SK-N-SH (cell line): ENCODE measurements at regions not wholly inside any gene's neighbourhood (a gene's known extent, or its start where the extent isn't known, plus 50 kb on each side); places are given as distances from the start of the nearest gene placed in this dataset.

Experiments
- CHD2 ChIP-seq: fragments of 150-350 bp; IDR thresholded peaks from 2 replicates; pipeline ENCODE4 v1.6.1; 2018; ENCODE audit warnings: low read length; ENCODE audit not compliant: partially characterized antibody
- CTCF ChIP-seq: fragments of 200-600 bp; sonication (generic); IDR thresholded peaks from 2 replicates; pipeline ENCODE4 v1.6.1; 2017; ENCODE audit warnings: antibody characterized with exemption, mild to moderate bottlenecking, moderate library complexity
- FOSL2 ChIP-seq: IDR thresholded peaks from 2 replicates; pipeline ENCODE4 v1.4.0; 2012; ENCODE audit warnings: low read depth, mild to moderate bottlenecking, moderate library complexity, borderline replicate concordance
- POLR2AphosphoS5 ChIP-seq: IDR thresholded peaks from 2 replicates; pipeline ENCODE4 v1.6.1; 2012; ENCODE audit warnings: low read depth, low read length
- REST ChIP-seq: IDR thresholded peaks from 2 replicates; pipeline ENCODE4 v1.6.1; 2012; ENCODE audit warnings: mild to moderate bottlenecking, low read depth, low read length, moderate library complexity
- RFX5 ChIP-seq: IDR thresholded peaks from 2 replicates; pipeline ENCODE4 v1.6.1; 2012; ENCODE audit warnings: mild to moderate bottlenecking, improper control_type of control experiment, low read length
- RXRA ChIP-seq: IDR thresholded peaks from 2 replicates; pipeline ENCODE4 v1.4.0; 2012; ENCODE audit warnings: low read depth, mild to moderate bottlenecking, borderline replicate concordance
- SMC3 ChIP-seq: IDR thresholded peaks from 2 replicates; pipeline ENCODE4 v1.6.1; 2012; ENCODE audit warnings: low read depth, low read length, improper control_type of control experiment
- TAF1 ChIP-seq: IDR thresholded peaks from 2 replicates; pipeline ENCODE4 v1.6.1; 2012; ENCODE audit warnings: low read depth, mild to moderate bottlenecking, low read length, moderate library complexity, borderline replicate concordance

- no peak for TF ChIP-seq RFX5
- TF ChIP-seq FOSL2, result no peak
- no peak for TF ChIP-seq RXRA
- TF ChIP-seq TAF1, result no peak
- no peak for TF ChIP-seq REST
- no peak for TF ChIP-seq SMC3
- no peak for TF ChIP-seq CHD2
- TF ChIP-seq CTCF, result no peak
- no peak for TF ChIP-seq POLR2AphosphoS5
Observed at GRCh38 chr3:144521131-144521530, 549.5 kb downstream of the DIPK2A start.
